Myocyte (in vitro differentiated cells): ENCODE measurements at regions not wholly inside any gene's neighbourhood (a gene's known extent, or its start where the extent isn't known, plus 50 kb on each side); places are given as distances from the start of the nearest gene placed in this dataset.

Experiments used
- DNase-seq: peaks from one replicate; pipeline ENCODE4 v3.0.0-alpha.2; 2012; ENCODE audit warnings: low read depth

DNA sequence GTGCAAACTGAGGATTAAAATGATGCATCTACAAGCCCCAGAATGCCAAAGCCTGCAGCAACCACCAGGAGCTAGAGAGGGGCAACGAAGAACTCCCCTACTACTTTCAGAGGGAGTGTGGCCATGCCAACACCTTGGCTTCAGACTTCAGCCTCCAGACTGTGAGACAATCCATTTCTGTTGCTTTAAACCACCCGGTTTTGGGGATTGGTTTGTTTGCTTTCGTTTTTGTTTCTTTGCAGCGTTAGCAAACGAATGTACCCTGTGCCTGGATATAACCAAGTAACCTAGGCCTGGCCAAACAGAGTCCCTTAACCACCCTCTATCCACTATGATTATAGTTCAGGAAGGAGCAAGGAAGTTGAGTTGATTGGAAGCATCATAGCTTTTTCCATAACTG, 171.2 kb upstream of the NCK2 start:
- no peak for DNase-seq

- no peak for DNase-seq
Measured at GRCh38 chr2:105571445-105571987, 172.7 kb upstream of the FHL2 start.

DNA sequence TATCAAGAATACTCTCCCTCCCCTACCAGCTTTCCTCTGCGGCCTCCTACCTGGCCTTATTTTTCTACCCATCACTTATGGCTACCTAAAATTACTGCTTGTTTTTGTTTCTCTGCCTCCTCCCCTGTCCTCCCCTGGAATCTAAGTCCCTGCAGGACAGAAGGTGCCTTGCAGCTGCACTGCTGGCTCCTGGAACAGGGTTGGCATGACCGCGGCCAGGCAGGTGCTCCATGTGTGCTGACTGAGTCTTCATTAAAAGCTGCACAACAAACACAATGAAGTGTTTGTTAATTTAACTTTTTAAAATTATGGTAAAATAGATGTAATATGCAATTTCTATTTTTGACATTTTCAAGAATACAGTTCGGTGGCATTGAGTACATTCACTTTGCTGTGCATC, 171.9 kb upstream of the FHL2 start:
- DNase-seq: no peak

DNA sequence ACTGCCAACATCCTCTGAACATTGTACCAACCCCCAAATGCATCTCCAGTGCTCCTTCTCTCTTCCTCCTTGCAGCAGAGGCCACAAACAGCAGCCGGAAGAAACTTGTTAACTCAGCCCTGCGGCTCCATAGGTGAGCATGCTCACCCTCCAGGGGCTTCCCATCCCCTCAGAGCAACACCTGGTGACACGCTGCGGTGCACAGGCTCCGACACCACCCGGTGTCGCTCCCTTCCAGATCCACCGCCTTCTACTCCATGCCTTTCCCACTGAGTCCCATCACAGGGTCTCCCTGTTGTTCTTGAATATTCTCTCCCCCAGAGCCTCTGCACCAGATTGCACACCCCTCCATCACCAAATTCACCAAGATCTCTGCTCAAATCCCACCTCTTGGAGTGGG, 171.5 kb upstream of the FHL2 start:
- no peak for DNase-seq

- DNase-seq: no peak
Measured at GRCh38 chr2:105569606-105570005, 170.8 kb upstream of the FHL2 start.

GRCh38 chr2:105567996-105568494, 169.2 kb upstream of the FHL2 start:
- no peak for DNase-seq

DNA sequence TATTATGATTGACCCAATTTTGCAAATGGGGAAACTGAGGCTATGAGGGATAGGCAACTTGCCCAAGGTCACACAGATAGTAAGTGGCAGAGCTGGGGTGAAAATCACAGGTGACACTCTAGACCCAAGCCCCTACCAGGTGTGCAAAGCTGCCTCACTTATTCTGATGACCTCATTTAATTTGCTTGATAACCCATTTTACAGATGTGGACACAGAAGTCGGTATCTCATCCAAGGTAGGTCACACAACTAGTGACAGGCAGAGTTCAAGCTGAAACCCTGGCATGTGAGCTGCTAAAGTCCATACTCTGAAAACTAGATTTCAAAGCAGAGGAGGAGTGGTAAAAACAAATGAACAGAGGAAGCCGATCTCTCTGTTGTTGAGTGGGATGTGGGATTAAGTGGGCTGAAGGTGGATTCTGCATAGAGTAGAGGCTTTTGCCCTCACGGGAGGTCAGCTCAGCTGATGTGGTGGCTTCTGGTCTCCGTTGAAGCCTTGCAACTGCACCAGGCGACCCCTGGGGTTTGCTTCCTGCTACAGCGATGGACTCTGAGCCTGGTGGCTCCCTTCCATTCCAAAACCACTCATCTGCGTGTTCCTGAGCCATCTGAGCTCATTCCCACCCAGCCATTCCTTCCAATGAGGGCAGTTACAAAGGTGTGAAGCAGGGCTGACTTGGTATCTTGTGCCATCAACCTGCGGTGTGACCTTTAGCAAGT, 164.3 kb upstream of the FHL2 start:
- no peak for DNase-seq

GRCh38 chr2:105561401-105561800, 162.6 kb upstream of the FHL2 start:
- no peak for DNase-seq

DNA sequence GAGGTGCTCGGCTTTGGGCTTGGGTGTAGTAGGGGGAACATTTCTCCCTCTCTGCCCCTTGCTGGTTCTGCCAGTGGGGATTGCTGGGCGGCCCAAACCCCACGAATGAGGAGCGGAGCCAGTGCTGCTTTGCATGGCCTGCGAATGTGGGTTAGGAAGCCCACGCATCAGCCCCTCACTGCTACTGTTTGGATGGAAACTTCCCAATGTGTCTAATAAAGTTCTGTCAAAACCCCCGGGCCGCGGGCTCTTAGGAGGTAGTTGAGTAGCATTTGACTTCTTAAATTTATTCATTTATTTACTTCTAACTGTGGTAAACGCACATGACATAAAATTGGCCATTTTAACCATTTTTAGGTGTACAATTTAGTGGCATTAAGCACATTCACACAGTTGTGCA, 161.3 kb upstream of the FHL2 start:
- DNase-seq: no peak

DNA sequence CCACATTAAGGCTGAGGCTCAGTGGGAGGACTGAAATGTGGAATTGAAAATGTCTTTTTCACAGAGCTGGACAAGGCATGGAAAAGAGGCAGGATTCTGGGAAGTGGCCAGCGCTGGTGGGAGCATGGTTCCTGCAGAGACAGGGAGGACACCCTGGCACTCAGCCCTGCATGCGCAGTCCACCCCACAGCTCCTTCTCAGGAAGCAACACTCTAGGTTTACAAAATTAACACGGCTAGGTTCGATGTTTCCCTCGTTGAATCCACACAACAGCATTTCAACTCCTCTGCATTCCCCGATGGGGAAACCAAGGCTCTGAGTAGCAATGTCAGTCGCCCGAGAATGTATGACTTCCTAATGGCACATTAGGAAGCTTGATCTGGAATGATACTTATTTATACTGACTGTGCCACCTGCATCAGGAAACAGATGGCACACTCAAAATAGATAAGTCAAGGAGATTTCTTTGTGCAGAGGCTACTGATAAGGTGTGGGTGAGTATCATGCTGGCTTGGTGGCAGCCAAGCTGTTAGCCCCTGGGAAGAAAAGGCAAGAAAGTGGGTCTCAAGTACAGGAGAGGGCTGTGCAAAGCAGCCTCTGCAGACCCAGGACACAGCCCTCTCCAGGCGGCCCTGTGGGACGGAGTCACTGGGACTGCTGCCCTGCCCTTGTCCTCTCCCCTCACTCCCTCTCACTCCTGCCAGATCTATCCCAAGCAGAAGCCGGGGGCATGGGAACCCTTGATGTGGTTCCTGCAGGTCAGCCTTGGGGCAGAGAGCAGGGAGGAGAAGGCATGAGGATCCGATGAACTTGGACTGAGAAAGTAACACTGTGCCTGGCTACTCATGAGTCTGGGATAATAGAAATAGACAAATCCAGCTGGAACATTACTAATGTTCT, 158.4 kb upstream of the FHL2 start:
- no peak for DNase-seq

GRCh38 chr2:105556366-105556765, 157.5 kb upstream of the FHL2 start:
- DNase-seq: no peak

GRCh38 chr2:105554235-105554634, 155.4 kb upstream of the FHL2 start:
- no peak for DNase-seq

GRCh38 chr2:105553538-105554196, 154.8 kb upstream of the FHL2 start:
- DNase-seq: peak; percentile 13

DNA sequence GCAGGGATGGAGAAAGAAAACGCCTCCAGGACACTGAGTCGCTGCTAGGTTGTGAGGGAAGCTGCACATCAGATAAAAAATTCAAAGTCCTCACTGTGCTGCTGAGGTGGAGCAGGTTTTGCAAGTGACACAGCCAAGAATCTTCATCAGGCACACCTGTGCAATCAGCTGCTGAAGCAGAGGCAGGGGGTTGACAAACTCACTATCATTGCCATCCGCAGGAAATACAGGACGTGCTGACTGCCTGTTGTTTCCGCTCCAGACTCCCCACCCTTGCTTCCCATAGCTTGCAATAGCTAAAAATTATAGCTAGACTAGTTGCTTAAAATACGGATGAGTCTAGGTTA, 147.8 kb upstream of the FHL2 start:
- no peak for DNase-seq

- DNase-seq: peak; percentile 72
Measured at GRCh38 chr2:105545730-105546627, 147.1 kb upstream of the FHL2 start.

- no peak for DNase-seq
Measured at GRCh38 chr2:105544591-105545377, 145.9 kb upstream of the FHL2 start.

DNA sequence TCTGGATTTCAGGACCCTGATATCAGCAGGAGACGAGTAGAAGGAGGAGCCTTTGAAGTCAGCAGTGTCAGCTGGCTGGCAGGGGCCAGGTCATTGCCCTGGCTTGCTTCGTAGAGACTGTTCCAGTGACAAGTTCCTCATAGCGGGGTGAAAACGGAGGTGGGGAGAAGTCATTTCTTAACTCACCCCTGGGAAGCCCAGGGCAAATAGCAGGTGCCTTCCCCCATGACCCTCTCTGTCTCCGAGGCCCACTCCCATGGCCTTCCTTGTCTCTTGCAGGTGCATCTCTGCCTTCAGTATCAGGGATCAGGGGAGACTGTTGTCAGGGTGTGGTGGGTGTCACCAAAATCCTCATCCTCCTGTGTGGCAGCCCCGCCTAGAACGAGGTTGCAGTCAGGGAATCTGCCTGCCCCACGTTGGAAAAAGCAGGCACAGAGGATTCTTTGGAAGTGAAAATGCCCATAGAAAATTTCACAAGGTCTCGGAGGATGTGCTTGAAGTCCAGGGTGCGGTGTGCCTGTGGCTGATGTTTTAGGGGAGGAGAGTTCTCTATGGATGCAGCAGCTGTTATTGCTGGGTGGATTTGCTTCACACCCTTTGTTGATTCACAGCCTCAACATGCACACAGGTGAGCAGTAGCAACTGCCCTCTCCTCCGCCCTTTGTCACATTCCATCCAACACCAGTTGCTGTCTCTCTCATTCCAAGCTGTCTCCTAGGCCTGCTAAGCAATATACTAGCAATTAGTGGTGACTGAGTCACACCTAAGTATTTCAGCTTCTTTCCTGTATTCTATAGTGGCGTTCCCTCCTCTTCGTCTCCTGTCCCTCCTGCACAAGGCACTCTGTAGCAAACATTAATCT, 142.6 kb upstream of the FHL2 start:
- DNase-seq: peak; percentile 57

DNA sequence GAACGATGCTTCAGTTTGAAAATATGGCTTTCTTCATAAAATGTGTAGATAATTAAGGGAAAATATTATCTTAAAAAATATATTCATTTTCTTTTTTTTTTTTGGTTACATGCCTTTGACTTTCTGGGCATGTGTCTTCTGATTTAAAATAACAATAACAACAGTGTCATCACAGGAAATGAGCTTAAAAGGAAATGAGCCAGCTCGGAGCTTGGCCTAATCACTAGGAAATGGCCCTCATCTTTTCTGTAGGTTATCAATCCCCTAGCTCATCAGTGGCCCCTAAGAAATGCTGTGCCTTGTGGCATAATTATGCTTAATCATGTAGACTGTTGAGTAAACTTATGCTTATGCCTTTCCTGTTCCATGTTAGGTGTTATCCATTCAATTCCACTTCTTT, 141.8 kb upstream of the FHL2 start:
- no peak for DNase-seq

DNA sequence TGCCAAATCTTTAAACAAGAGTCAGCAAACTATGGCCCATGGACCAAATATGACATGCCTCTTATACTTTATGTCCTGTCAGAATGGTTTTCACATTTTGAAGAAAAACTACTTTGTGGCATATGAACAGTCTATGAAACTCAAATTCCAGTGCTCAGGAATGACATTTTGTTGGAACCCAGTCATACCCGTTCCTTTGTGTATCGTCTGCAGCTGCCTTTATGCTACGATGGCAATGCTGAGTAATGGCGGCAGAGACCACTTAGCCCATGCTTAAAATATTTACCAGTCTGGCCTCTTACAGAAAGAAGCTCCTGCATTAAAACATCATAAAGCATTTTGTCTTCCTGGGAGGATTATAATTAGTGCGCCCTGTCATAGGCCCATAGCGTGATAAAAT, 140.5 kb upstream of the FHL2 start:
- no peak for DNase-seq
